GM21390 (cell line): ENCODE measurements at regions not wholly inside any gene's neighbourhood (a gene's known extent, or its start where the extent isn't known, plus 50 kb on each side); places are given as distances from the start of the nearest gene placed in this dataset.

ENCODE experiments used
- ATAC-seq: cut with Tn5 transposase; IDR thresholded peaks from one replicate; pipeline ENCODE4 v1.9.1; 2021; ENCODE audit not compliant: unreplicated experiment

DNA sequence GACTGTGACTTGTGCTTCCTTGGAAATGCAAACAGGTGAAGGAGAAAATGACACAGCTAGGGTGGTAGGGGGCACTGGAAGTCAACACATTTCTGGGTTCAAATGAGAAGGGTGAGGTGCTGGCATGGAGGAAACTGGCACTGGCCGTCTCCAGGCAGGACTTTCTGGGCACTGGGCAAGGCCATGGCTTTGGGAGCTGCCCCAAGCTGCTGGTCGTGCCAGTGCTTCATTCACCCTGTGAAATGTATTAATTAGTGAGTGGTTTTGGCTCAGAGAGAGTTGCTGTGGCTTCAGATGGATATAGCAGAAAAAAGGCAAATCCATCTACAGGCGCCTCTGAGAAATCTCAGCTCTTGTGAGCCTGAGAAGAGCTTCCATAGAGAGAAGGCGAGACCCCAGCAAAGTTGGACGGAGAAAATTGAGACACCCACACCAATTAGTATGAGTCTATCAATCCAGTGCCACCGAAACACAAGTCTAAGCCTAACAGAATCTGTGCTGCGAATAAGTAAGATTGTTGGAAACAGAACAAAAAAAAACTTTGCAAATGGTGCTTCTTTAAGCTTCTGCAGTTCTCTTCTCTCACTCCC is 202.1 kb upstream of the TNP1 start:
- ATAC-seq, result no peak

DNA sequence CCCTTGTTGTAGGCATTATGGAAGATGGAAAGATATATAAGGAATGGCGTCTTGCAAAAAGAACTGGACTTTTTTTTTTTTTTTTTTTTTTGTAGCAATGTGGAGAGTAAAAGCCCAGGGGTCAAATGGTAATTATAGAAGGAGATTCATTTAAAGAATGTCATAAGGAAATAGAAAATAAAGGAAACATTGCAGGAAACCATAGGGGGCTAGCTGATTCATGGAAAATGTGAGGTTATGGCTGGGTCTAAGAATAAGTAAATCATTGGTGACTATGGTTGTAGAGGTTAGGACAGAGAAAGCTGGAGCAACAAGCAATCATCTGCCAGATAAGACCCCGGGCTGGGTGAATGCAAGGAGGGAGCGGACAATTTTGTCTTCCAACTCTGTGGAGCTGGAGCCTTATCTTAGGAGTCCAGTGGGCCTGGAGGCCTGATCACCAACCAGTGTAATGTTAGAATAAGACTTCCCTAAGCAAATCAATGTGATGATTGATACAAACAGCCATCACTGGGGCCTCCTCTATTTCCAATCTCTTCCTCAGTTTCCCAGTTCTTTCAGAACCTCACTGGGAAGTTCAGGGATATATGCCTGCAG is 201.2 kb upstream of the TNP1 start:
- no peak for ATAC-seq

DNA sequence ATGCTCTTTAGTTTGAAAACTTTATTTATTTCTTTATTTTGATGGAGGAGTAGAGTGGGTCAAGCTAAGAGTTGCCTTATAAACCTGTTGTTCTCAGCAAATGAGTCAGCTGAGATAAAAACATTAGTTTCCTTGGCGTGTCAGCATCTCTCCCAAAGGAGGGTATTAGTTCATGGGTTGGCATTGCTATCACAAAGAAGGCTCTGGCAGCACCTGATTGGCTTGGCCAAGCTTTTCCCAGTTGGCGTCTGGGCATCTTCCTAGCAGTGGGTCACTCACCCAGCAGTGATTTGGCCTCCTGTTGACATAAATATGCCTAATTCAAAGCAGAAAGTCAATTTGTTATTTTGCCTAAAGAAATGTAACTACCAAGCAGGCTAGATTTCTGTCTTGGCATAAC is 200.7 kb upstream of the TNP1 start:
- no peak for ATAC-seq

DNA sequence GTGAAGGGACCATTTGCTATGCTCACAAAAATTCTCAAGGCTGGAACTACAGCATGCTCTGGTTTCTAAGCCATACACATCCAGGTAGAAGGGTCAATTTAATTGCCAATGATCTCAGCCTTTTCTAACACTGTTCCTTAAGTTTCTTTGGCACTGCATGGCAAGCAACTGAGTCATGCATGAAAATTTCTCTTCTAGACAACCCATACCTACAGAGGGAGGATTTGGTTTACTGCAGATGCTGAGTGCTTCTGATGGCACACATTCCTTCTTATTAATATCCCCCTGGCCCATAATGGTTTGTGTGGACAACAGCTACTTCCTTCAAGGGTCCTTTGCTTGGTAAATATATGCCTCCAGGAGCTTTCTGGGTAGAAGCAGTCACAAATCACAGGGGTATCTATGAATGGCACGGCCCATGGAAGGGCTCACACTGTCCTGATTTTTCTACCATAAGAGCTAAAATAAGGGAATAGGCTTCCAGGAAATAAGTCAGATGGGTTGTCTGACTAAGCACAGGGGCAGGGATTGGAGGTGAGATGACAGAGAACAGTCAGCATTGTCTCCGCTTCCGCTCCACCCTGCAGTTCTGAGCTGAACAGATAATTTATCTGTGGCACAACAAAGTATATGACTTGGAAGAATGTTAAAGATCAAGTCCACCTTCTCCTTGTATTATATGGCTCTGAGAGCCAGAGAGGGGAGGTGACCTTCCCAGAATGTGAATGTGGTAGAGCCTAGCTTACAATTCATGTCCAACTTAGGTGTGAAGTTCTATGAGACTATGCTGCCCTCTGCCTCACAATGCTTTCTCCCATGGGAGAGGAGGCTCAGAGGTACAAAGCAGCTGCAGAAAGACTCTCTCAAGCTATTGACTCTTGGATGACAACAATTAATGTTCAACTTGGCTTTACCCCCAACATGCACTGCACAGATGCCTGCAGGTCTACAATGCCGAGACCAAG is 199.2 kb upstream of the TNP1 start:
- no peak for ATAC-seq

DNA sequence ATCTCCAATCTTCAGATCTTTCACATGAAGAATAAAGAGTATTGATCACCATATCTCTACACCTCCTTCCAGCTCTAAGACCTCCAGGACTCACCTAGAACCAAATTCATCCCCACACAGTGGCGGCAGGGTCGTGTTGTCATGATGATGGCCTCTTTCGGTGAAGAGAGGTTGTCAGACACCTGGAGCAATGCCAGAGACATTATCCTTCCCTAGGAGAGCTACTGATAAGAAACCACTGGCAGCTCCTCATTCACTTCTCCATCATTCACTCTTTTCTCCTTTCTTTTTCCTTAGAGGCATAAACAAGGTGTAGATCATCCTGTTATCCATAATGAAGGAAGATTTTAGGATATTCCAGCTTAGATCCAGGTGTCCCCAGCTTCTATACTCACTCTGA is 197.9 kb upstream of the TNP1 start:
- no peak for ATAC-seq

DNA sequence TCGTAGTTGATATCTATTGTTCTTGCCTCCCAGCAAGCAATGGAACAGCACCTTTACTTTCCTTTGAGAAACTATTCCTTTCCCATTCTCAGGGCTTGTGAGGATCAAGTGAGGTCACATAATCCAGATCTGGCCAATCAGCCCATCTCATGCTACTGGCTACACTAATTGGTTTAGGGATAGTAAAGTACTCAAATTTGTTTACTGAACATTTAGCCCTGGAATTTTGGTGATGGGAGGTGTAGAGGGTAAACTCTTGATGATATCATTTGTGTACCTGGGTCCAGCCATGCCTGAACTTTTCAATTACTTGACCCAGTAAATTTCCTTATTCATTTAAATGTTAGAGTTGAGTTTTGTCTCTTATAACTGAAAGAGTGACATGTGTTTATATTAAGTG is 195.8 kb upstream of the TNP1 start:
- no peak for ATAC-seq

DNA sequence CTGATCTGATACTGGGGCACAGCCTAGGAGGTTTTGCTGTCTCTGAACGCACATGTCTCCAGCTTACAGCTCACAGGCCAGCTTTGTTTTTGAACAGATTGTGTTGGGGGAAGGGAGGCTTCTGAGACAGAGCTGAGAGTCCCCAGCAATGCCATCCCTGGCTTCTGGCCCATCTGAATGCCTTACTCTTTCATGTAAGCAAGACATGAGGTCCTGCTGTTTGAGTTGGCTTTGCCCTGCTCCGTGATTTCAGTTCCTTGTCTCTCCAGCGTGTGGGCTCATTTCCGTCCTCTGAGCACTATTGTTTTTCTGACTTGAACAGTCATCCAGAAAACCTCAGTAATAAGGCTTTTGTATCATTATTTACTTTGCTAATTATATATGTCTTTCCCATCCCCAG is 194.9 kb upstream of the TNP1 start:
- no peak for ATAC-seq

DNA sequence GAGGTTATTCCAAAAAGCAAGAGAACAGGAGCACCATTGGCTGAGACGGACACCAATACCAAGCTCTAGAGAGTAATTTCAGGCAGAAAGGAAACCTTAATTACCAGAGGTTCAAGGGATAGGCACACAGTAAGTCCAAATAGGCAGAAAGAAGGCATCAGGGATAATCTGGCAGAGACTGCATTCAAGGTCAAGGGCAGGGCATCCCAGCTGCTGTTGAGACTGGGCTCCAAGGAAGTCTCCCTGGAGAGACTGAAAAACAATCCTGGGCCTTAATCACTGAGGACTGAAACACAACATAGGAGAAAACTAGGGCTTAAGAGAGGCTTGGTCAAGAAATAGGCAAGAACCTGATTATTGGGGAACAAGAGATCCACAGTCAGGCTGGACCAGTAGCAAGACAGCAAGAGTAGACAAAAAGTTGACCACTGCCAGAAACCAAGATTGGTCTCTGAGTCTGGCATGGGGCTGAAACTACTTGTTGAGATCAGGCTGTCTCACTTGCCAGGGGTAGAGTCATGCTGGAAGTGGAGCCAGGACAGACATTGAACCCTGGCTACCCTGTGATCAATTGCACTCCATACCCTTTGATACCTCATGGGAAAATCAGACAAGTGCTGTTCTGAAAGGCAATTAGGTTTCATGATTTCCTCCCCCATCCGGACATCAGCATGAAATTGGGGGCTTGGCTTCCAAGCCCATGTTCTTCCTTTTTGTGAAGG is 193.2 kb upstream of the TNP1 start:
- ATAC-seq, result no peak

DNA sequence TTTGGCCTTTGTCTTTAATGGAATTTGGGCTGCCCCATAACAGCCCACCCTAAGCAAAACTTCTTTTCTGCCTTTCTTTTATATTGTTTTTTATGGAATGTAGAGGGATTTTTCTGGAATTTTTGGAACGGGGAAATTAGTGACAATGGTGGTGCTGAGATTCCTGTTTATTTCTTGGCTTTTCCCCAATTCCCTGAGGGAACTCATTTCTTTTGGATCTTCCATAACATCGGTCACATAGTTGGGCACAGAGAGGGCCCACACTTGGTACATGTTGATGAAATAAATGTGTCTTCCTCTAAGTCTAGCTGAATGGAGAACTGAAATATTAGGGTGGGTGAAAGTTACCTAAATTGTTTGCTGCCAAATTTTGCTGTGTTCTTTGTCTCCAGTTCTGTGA is 191.6 kb upstream of the TNP1 start:
- no peak for ATAC-seq

DNA sequence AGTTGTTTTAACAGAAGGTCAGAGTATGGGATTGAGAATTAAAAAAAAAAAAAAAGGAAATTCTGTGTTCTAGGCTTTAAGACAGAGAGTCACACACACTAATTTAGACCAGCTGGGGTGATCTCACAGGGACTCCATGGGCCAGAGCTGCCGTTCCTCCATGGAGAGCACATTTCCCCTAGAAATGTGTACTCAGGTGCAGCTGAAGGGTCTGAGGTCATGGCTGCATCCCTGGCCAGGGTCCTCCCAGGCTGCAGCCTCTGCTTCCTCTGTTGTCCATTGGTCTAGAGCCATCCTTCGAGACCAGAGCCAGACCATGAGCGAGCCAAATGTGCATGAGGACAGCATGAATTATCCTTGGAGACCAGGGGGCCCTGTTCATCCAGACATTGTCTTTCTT is 190.1 kb upstream of the TNP1 start:
- ATAC-seq, result no peak

DNA sequence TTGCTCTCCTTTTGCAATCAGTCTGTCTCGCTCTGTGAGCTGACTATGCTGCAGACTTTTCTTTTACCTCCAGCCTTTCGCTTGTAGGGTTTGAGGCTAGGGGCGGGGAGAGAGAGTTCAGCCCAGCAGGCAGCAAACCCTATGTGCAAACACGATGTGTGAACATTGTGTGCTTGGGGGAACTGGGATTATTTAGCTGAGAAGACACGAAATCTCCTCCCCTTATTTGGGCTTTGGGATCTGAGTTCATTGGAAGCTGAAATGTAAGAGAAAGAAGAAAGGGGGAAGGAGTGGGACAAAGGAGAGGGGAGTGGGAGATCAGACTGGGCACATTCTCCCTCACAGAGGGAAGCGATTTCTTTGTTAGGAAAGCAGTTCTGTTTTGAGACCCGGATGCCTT is 189.6 kb upstream of the TNP1 start:
- ATAC-seq, result no peak

DNA sequence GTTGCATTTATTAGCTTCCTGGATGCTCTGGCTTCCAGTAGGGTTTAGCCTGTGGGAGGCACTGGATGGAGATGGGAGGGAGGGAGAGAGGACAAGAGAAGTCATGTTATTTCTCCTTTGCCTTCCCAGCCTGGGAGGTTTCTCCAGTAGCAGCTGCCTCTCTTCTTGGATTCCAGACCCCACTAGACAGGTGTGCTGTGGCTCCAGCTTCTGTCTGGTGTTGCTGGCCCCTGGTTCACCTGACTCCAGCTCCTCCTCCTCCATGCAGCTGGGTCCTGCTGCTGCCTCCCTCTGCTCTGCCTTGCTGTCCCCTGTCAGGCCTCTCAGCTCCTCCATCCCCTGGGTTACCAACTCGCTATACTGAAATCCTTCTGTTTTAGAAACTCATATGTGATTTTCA is 188.9 kb upstream of the TNP1 start:
- ATAC-seq, result no peak

DNA sequence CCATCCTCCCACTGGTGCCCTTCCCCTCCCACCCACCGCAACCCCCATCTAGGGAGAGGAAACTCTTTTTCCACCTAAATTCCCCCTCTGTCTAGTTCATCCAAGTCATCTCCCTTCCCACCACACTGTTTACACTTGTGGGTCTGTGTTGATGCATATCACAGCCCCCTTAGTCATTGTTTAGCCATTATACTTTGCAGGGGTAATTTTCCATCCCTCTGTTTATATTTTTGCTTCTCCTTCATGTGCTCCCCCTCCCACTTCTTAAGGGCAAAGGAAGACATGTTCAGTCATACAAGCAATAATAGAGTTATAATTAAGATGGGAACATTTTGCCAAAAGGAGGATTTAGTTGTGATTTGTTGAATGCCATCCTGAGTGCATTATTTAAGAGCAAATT is 187.8 kb upstream of the TNP1 start:
- no peak for ATAC-seq

DNA sequence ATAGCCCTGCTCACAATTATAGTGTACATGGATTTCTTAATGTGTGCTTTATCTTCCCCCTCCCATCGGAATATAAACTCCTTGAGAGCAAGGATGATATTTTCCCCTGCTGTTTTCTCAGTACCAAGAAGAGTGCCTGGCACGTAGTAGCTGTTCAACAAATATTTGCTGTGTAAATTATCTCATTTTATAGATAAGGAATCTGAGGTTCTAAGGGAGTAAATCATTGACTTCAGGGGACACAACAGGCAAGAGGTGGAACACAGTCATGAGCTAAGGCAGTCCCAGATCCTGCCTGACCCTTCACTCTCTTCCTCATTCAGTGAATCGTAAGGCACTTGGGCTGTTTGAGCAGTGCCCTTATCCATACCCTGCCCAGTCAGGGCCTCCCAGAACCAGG is 187.3 kb upstream of the TNP1 start:
- no peak for ATAC-seq

DNA sequence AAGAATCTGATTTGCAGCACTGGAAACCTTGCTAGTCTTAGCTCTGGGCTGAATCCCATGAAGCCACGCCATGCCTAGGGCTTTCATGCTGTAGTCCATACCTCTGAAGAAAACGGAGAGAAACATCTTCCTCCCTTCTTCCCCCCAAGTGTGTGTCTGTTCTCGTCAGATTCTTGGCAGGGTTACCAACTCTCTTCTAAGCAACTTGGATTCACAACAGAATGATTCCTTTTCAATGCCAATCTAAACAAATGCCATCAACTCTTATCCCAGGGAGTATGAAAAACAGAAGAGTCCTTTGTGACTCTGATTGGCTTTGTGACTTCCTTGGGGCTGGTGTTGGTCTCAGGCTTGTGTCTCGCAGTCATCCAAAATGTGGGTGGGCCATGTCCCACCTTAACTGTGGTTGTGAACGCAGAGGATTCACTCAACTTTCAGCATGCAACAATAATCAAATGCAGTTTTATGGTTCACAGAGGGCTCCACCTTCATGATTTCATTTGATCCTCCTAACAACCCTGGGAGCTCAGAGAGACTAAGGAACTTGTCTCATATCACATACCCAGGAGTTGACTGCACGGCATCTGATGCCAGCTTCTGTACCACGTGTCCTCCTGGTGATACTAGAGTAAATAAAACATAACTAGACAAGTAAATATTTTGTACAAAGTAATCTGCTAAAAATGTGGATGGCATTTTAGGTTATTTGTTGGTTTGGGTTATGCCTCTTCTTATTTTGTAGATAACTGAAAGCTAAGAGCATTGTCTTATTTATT is 186.0 kb upstream of the TNP1 start:
- no peak for ATAC-seq

DNA sequence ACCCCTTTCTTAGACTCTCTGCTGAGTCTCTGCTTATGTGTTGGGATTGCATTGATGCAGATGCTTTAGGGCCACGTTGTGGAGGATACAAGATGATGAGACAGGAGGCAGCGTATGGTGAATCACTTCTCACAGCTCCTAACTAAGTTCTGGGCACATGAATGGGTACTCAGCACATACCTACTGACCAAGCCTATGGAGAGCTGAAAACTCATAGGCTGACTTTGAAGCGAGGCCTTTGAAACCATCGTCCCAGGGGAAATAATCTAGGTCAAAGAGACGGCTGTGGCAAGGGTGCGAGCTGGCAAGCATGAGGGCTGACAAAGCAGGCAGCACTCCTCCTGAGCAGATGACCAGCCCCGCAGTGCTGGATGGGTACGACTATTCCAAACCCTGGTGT is 180.2 kb upstream of the TNP1 start:
- ATAC-seq, result no peak

DNA sequence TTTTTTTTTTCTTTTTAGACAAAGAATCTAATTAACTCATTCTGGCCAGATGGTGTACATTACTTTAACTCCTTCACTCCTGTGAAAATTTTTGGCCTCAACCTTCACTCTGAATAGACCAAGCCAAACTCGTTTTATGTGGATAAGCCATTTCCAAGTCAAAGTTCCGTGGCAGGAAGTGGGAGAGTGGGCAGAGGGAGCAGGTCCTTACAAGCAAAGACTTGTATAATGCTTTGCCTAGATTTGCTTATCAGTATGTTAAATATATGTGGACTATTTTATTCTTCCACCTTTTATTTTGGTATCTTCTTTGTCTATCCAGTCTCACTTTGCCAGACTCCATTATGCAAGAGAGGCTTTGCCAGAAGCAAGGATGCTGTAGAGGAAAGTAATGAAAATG is 178.1 kb upstream of the TNP1 start:
- no peak for ATAC-seq

DNA sequence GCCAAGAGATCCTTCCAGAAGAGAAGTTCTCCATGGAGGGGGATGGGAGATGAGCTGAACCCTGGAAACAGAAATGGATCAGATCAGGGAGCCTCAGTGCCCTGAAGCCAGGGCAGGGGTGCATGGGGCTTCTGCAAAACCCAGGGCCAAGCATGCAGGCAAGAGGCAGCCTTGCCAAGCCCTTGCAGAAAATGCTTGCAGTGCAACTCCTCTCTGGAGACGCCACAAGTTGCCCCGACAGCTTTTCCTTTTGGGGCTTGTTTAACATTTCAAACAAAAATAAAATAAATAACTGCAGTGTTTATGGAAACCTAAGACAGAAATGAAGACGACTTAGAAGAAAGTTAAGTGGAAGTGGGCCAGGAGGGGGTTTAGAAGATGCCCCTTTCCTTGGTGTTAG is 177.5 kb upstream of the TNP1 start:
- no peak for ATAC-seq

DNA sequence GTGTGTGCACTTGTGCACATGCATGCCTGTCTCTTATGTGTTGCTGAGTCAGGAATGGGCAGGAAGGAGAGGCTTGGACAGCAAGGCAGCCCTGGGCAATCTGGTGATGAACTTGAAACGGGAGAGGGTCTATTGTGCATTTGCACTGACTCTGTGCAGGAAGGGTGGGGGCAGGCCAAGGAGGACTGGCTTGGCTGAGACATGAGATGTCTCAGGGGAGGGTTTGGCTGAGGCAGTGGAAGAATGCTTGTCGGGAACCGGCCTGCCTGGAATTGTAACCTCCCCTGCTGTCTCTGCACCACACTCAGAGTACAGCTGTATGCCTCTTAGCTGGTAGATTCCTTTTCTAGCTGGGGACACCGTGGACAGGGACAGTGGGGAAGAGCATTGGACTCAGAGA is 176.1 kb upstream of the TNP1 start:
- ATAC-seq, result no peak

DNA sequence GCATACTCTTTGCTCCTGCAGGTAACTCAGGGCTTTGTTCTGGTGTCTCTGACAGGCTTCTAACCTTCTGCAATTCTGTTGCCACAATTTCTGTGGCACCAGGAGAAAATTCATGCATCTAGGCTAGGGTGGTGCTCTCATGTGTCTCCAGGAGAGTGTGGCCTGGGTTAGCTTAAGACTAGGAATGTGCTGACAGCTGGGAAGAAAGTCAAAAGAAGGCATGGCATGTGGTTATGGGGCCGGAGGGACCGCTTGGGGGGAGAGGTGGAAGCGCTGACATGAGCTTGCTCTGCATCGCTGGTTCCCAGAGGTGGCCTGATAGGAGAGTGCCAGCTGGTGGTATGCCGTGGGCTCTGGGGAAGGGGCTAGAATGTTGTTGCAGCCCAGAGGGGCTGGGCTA is 173.3 kb upstream of the TNP1 start:
- ATAC-seq, result no peak

DNA sequence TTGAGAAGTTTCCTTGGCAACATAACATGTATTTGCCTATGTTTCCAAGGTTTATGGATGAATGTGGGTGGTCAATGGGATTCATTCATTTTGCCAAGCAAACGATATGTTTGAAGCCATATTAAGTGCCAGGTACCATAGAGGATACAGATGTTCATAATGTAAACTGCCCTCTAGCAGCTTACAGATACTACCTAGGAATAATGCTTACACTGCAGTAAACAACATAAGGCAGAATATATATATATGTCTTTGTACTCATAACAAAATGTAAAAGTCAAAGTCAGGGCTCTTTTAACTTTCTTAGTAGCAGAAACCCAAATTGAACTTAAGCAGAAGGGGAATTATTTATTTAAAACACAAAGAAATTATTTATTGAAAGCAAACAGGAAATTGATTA is 171.6 kb upstream of the TNP1 start:
- no peak for ATAC-seq
